GM12872 (cell line): ENCODE measurements at regions not wholly inside any gene's neighbourhood (a gene's known extent, or its start where the extent isn't known, plus 50 kb on each side); places are given as distances from the start of the nearest gene placed in this dataset.

Source experiments
- TF ChIP-seq, protein P1 (sequence below): IDR thresholded peaks from 3 replicates; pipeline ENCODE4 v1.5.1; 2011; ENCODE audit warnings: low read depth, mild to moderate bottlenecking, low read length, moderate library complexity; ENCODE audit not compliant: insufficient read depth

DNA sequence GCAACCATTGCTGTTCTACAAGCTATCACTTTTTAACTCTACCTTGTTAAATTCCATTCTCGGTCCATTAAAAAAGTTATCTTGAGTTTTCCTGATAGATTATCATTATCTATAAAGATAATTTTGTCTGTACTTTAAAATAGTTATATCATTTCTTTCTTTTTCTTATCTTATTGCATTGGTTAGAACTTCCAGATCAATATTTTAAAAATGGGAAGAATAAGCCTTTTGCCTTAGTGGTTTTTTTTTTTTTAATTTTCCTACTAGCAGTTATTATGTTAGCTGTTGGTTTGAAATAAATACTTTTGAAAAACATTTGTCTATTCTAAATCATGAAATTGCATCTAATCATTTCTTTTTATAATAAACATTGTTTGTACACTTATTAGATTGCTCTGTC is 71.0 kb upstream of the ATF3 start:
- TF ChIP-seq, protein P1, sequence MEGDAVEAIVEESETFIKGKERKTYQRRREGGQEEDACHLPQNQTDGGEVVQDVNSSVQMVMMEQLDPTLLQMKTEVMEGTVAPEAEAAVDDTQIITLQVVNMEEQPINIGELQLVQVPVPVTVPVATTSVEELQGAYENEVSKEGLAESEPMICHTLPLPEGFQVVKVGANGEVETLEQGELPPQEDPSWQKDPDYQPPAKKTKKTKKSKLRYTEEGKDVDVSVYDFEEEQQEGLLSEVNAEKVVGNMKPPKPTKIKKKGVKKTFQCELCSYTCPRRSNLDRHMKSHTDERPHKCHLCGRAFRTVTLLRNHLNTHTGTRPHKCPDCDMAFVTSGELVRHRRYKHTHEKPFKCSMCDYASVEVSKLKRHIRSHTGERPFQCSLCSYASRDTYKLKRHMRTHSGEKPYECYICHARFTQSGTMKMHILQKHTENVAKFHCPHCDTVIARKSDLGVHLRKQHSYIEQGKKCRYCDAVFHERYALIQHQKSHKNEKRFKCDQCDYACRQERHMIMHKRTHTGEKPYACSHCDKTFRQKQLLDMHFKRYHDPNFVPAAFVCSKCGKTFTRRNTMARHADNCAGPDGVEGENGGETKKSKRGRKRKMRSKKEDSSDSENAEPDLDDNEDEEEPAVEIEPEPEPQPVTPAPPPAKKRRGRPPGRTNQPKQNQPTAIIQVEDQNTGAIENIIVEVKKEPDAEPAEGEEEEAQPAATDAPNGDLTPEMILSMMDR: no peak

DNA sequence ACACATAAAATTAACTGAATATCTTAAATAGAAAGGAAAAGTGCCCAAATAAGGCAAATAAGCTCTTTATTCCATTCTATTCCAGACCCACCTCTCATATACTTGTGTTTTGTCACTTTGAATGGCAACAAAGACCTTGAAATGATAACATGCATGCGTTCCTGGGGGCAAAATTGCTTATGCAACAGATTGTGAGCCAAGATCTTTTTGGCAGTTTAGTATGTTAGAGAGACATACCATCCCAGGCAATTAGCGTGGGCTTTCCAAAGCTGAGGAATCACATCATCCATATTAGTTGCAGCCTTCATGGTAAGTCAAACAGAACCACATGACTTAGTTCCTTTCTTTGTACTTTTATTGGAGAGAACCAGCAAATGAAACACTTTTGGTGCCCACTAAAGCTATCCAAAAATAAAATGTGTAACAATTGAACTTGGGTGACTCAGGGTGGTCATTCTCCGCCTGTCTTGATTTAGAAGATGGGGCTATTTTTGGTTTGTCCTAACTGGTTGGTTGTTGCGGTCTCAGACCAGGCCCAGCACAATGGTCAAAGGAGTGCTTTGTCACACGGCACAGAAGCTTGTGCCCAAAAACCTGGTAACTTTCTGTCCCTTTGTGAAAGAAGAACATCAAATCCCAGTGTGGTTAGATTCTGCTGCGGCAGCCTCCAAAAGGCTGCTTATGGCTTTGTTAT is 68.7 kb upstream of the ATF3 start:
- TF ChIP-seq, protein P1: no peak

GRCh38 chr1:212542761-212543187 is 65.8 kb upstream of the ATF3 start:
- TF ChIP-seq, protein P1: no peak

GRCh38 chr1:212544110-212544509 is 64.5 kb upstream of the ATF3 start:
- TF ChIP-seq, protein P1: no peak

- TF ChIP-seq, protein P1: no peak
These were observed 62.5 kb upstream of the ATF3 start for GRCh38 chr1:212545941-212546635.

GRCh38 chr1:212549503-212550017 is 59.0 kb upstream of the ATF3 start:
- TF ChIP-seq, protein P1: no peak

DNA sequence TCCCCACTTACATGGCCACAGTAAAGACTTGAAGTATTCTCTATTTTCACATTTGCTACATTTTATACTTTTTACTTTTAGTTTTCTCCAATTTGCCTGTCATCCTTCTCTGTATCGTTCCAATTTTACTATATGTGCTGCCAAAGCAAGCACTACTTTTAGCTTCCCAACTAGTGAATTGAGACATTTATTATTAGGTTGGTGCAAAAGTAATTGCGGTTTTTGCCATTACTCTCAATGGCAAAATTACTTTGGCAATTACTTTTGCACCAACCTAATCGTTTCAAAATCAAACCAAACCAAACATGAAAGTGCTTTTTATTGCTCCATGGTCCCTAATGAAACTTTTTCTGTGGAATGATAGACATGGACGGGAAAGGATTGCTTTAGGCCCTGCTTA is 56.6 kb upstream of the ATF3 start:
- TF ChIP-seq, protein P1: no peak
